Hepatocyte (in vitro differentiated cells): ENCODE measurements at regions not wholly inside any gene's neighbourhood (a gene's known extent, or its start where the extent isn't known, plus 50 kb on each side); places are given as distances from the start of the nearest gene placed in this dataset.
A peak's percentile ranks its signal among the peaks of the same experiment; 100 is the strongest.

Experiments
- DNase-seq: peaks from one replicate; pipeline ENCODE4 v3.0.0-alpha.2; 2016; ENCODE audit warnings: low spot score
- H2AFZ ChIP-seq: fragments of 200-600 bp; sonication (generic); 2 replicates; pipeline ENCODE4 v1.6.0; 2016; ENCODE audit warnings: antibody characterized with exemption, mild to moderate bottlenecking
- H3K27ac ChIP-seq: fragments of 200-600 bp; sonication (generic); 2 replicates; pipeline ENCODE4 v1.5.1; 2016; ENCODE audit warnings: mild to moderate bottlenecking
- H3K27me3 ChIP-seq: fragments of 200-600 bp; sonication (generic); 2 replicates; pipeline ENCODE4 v1.6.1; 2016
- H3K36me3 ChIP-seq: fragments of 200-600 bp; sonication (generic); replicated peaks from 2 replicates; pipeline ENCODE4 v1.5.1; 2016; ENCODE audit warnings: low read depth; ENCODE audit not compliant: insufficient read depth
- H3K4me1 ChIP-seq: fragments of 200-600 bp; sonication (generic); 2 replicates; pipeline ENCODE4 v1.5.1; 2016; ENCODE audit warnings: mild to moderate bottlenecking, moderate library complexity; ENCODE audit not compliant: insufficient read depth
- H3K4me2 ChIP-seq: fragments of 200-600 bp; sonication (generic); 2 replicates; pipeline ENCODE4 v1.6.0; 2016
- H3K4me3 ChIP-seq: fragments of 200-600 bp; sonication (generic); 2 replicates; pipeline ENCODE4 v1.5.1; 2016; ENCODE audit warnings: mild to moderate bottlenecking
- H3K79me2 ChIP-seq: fragments of 200-600 bp; sonication (generic); 2 replicates; pipeline ENCODE4 v1.6.0; 2017; ENCODE audit warnings: mild to moderate bottlenecking
- H3K9me2 ChIP-seq: fragments of 200-600 bp; sonication (generic); replicated peaks from 2 replicates; pipeline ENCODE4 v1.6.0; 2017; ENCODE audit warnings: mild to moderate bottlenecking; ENCODE audit not compliant: insufficient read depth
- H3K9me3 ChIP-seq: fragments of 200-600 bp; sonication (generic); 2 replicates; pipeline ENCODE4 v1.5.1; 2016; ENCODE audit warnings: low read depth, mild to moderate bottlenecking
- H4K20me1 ChIP-seq: fragments of 200-600 bp; sonication (generic); 2 replicates; pipeline ENCODE4 v1.6.0; 2016; ENCODE audit warnings: mild to moderate bottlenecking; ENCODE audit not compliant: insufficient read depth, poor library complexity, severe bottlenecking
- CTCF ChIP-seq: fragments of 200-600 bp; sonication (generic); IDR thresholded peaks from 2 replicates; pipeline ENCODE4 v1.5.1; 2016; ENCODE audit warnings: antibody characterized with exemption, mild to moderate bottlenecking; ENCODE audit not compliant: poor library complexity
- EZH2 ChIP-seq: fragments of 200-600 bp; sonication (generic); IDR thresholded peaks from 2 replicates; pipeline ENCODE4 v1.6.1; 2016; ENCODE audit warnings: antibody characterized with exemption, mild to moderate bottlenecking, borderline replicate concordance
- EZH2phosphoT487 ChIP-seq: fragments of 200-600 bp; sonication (generic); IDR thresholded peaks from one replicate; pipeline ENCODE4 v1.6.1; 2018; ENCODE audit warnings: antibody characterized with exemption, mild to moderate bottlenecking, low read depth, moderate library complexity; ENCODE audit not compliant: unreplicated experiment, severe bottlenecking
- WGBS: methylation state at CpG from one replicate; pipeline ENCODE4 v1.1.6; 2016; ENCODE audit warnings: low lambda C conversion rate; ENCODE audit errors: missing lambda C conversion rate; 5-methylcytosine and 5-hydroxymethylcytosine counted together

- no peak overlapping the region for H3K4me2 ChIP-seq
- peak overlapping the region; percentile 47 for H3K27ac ChIP-seq
- H3K9me2 ChIP-seq: no peaks in the 10 kb centered on the region
- TF ChIP-seq EZH2phosphoT487: no peak
- TF ChIP-seq EZH2: no peak
- no peak for TF ChIP-seq CTCF
- H4K20me1 ChIP-seq: no peaks in the 10 kb centered on the region
- no peak overlapping the region for H2AFZ ChIP-seq
- H3K9me3 ChIP-seq: no peaks in the 10 kb centered on the region
- H3K4me1 ChIP-seq: peaks cover 6% of the 10 kb centered on the region
- no peak for DNase-seq
- no peak overlapping the region for H3K4me3 ChIP-seq
- H3K36me3 ChIP-seq: no peaks in the 10 kb centered on the region
- H3K27me3 ChIP-seq: no peaks in the 10 kb centered on the region
- no peaks in the 10 kb centered on the region for H3K79me2 ChIP-seq
- 77% methylated on average over 5 of the region's 5 CpGs for WGBS
Measured at GRCh38 chr4:185932491-185932890, 120.5 kb upstream of the SORBS2 start.

DNA sequence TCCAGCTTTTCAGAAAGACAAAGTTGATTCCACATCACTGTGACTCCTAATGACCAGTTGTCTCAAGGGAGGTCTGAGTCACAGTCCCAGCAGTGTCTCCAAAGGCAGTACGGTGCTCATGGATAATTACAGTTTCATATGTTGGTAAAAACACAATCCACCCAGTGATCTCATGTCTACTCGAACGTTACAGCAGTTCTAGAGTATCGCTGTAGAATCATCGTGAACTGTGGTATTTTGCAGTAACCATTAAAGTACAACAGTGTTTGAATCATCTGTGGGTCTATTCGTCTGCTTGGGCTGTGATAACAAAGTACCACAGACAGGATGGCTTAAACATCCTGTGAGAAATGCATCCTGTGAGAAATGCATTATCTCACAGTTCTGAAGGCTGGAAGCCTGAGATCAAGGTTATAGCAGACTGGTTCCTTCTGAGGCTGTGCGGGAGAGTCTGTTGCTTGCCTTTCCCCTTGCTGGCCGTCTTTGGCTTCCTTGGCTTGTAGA, 121.1 kb upstream of the SORBS2 start:
- no peaks in the 10 kb centered on the region for H3K9me2 ChIP-seq
- H3K9me3 ChIP-seq: no peaks in the 10 kb centered on the region
- H3K79me2 ChIP-seq: no peaks in the 10 kb centered on the region
- no peaks in the 10 kb centered on the region for H3K27me3 ChIP-seq
- peak overlapping the region; percentile 33 for H3K4me2 ChIP-seq
- peak overlapping the region; percentile 47 for H3K27ac ChIP-seq
- no peak overlapping the region for H3K4me3 ChIP-seq
- no peak for DNase-seq
- TF ChIP-seq EZH2phosphoT487: no peak
- TF ChIP-seq CTCF: no peak
- no peak for TF ChIP-seq EZH2
- peaks cover 6% of the 10 kb centered on the region for H3K4me1 ChIP-seq
- H4K20me1 ChIP-seq: no peaks in the 10 kb centered on the region
- no peaks in the 10 kb centered on the region for H3K36me3 ChIP-seq
- H2AFZ ChIP-seq: no peak overlapping the region
- WGBS: 75% methylated on average over 8 of the region's 8 CpGs

DNA sequence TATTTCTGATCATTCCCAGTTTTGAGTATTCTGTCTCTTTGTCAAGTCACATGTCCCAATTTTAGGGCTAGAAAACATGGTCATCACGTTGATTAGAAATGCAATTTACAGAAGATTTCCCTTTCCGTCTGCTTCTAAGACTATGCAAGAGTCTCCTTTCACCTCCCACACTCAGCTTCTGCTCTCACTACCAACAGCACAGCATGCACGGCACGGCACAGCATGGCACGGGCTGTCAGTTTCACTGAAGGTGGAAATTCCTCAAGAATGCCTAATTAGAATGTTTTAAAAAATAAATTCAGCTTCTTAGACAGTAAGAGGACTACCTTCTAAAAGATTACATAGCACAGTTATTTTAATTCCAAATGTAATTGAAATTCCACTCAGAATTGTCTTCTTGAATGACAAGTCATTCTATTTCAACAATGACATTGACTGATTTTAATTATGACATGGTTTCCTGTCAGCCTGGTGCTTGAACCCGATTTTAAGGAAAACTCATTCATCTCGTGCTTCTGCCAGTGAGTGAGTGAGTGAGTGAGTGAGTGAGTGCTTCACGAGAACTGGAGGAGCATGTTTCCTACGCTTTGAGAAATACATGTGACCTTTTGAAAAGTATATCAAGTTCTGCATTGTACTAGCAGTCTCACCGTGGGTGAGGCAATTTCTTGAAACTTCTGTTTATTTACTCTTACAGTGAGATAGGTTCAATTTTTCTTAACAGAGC, 124.8 kb upstream of the SORBS2 start:
- WGBS: 66% methylated on average over 10 of the region's 10 CpGs
- Histone ChIP-seq H3K4me3 (no peak overlapping the region), H3K27ac (no peak overlapping the region), H4K20me1 (no peaks in the 10 kb centered on the region), H2AFZ (no peak overlapping the region), H3K4me1 (peaks cover 6% of the 10 kb centered on the region), H3K36me3 (no peaks in the 10 kb centered on the region), H3K4me2 (no peak overlapping the region), H3K9me2 (no peaks in the 10 kb centered on the region), H3K9me3 (no peaks in the 10 kb centered on the region), H3K27me3 (no peaks in the 10 kb centered on the region), H3K79me2 (no peaks in the 10 kb centered on the region)
- no peak for TF ChIP-seq EZH2phosphoT487
- no peak for TF ChIP-seq CTCF
- TF ChIP-seq EZH2: no peak
- DNase-seq: no peak
